ENCODE measurements at regions not wholly inside any gene's neighbourhood (a gene's known extent, or its start where the extent isn't known, plus 50 kb on each side); places are given as distances from the start of the nearest gene placed in this dataset.
A peak's percentile ranks its signal among the peaks of the same experiment; 100 is the strongest.
"Not testable (repeated sequence)": the region's sequence is repeated elsewhere in the genome, so short reads cannot be mapped to it uniquely, and the experiment has no call there.

DNA sequence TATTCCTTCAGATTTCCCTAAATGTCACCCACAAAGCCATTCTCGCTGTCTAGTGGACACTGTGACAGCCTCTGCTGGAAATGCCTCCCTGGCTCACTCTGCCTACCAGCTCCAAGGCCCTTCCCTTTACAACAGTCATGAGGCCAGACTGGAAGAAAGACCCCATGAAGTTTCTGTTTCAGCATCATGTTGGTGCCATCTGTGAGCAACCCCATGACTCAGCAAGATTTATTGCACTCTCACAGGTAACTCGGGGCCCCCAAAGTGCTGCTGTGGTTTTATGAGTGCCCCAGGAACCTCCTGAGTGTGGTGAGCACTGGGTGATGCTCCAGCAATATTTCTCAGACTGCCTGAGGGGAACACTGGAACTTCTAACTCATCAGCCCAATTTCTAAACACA, 218.6 kb downstream of the ZNF33B start:
- H3K4me3 ChIP-seq: no peak overlapping the region

DNA sequence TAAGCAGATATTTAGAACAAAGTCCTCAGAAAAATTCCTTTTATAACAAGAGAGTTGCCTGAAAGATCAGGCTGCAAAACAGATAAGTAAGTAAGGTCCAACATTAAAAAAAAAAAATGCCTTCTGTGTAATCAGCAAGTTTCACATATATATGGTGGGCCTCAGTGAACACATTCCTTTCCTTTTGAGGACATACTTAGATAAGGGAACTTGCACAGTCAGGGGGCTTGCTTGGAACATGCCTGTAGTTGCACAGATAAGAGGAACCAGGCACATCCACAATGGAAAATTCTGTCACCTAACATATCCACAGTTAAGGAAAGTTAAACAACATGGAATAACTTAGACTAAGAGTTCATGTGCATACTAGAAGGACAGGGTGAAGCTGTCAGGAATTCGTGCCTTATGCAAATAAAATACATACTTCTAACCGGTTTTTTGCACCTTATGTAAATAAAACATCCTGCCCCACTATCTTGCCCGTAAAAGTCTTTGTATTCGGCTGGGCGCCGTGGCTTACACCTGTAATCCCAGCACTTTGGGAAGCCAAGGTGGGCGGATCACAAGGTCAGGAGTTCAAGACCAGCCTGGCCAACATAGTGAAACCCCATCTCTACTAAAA, 257.3 kb downstream of the ZNF33B start:
- DNase-seq (ENCODE audit: extremely low spot score in 2 of 2): no peak
- Histone ChIP-seq H3K36me3 (no peaks in the 10 kb centered on the region), H3K4me3 (no peak overlapping the region), H3K27ac (no peak overlapping the region), H3K4me1 (no peaks in the 10 kb centered on the region), H3K9me3 (no peaks in the 10 kb centered on the region), H3K27me3 (no peaks in the 10 kb centered on the region)
- intact Hi-C loops (cut with DNase I): no loop called here
- no peak for TF ChIP-seq POLR2AphosphoS5 (IDR thresholded peaks at IDR 0.05; ENCODE audit: insufficient read depth in 1 of 2, low read depth in 1 of 2)
- TF ChIP-seq POLR2A (IDR thresholded peaks at IDR 0.05): no peak
- TF ChIP-seq, protein P1, sequence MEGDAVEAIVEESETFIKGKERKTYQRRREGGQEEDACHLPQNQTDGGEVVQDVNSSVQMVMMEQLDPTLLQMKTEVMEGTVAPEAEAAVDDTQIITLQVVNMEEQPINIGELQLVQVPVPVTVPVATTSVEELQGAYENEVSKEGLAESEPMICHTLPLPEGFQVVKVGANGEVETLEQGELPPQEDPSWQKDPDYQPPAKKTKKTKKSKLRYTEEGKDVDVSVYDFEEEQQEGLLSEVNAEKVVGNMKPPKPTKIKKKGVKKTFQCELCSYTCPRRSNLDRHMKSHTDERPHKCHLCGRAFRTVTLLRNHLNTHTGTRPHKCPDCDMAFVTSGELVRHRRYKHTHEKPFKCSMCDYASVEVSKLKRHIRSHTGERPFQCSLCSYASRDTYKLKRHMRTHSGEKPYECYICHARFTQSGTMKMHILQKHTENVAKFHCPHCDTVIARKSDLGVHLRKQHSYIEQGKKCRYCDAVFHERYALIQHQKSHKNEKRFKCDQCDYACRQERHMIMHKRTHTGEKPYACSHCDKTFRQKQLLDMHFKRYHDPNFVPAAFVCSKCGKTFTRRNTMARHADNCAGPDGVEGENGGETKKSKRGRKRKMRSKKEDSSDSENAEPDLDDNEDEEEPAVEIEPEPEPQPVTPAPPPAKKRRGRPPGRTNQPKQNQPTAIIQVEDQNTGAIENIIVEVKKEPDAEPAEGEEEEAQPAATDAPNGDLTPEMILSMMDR (IDR thresholded peaks at IDR 0.05): no peak

More for the DNA sequence above, 218.6 kb downstream of the ZNF33B start:
- intact Hi-C loops (cut with DNase I): no loop called here
- H3K9me3 ChIP-seq: no peaks in the 10 kb centered on the region
- no peaks in the 10 kb centered on the region for H3K36me3 ChIP-seq
- no peak for TF ChIP-seq POLR2AphosphoS5 (IDR thresholded peaks at IDR 0.05; ENCODE audit: insufficient read depth in 1 of 2, low read depth in 1 of 2)
- TF ChIP-seq, protein P1 (IDR thresholded peaks at IDR 0.05): no peak
- TF ChIP-seq POLR2A (IDR thresholded peaks at IDR 0.05): no peak
- no peaks in the 10 kb centered on the region for H3K27me3 ChIP-seq
- no peak for DNase-seq (ENCODE audit: extremely low spot score in 2 of 2)
- no peaks in the 10 kb centered on the region for H3K4me1 ChIP-seq
- no peak overlapping the region for H3K27ac ChIP-seq

- H3K9me3 ChIP-seq: no peaks in the 10 kb centered on the region
- peaks cover 4% of the 10 kb centered on the region for H3K4me1 ChIP-seq
- DNase-seq (ENCODE audit: extremely low spot score in 2 of 2): no peak
- no peaks in the 10 kb centered on the region for H3K36me3 ChIP-seq
- H3K27me3 ChIP-seq: no peaks in the 10 kb centered on the region
- peak overlapping the region; percentile 39 to 60 for H3K4me3 ChIP-seq
- TF ChIP-seq POLR2AphosphoS5 (IDR thresholded peaks at IDR 0.05; ENCODE audit: insufficient read depth in 1 of 2, low read depth in 1 of 2) (peak in 1 of 2 donors; percentile 78), POLR2A (IDR thresholded peaks at IDR 0.05) (no peak)
- TF ChIP-seq, protein P1 (IDR thresholded peaks at IDR 0.05): no peak
- H3K27ac ChIP-seq: peak overlapping the region; percentile 34
- intact Hi-C loops (cut with DNase I): no loop called here
Measured at GRCh38 chr10:42367532-42368230, 270.7 kb downstream of the ZNF33B start.

DNA sequence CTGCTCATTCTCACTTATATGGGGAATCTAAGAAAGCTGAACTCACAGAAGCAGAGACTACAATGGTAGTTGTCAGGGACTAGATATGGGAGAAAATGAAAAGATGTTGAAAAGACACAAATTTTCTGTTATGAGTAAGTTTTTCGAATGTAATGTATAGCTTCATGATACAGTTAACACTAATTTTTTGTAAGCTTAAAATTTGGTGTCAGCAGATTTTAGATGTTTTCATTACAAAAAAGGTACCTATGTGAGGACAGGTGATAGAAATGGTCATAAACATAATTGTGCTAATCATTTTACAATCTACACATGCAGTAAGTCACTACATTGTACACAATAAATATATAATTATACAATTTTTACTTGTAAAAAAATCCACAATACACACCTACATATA, 286.6 kb downstream of the ZNF33B start:
- peaks cover 0 to 11% of the 10 kb centered on the region in 2 donors for H3K36me3 ChIP-seq
- no peak overlapping the region for H3K4me3 ChIP-seq
- no peaks in the 10 kb centered on the region for H3K27me3 ChIP-seq
- DNase-seq (ENCODE audit: extremely low spot score in 2 of 2): no peak
- TF ChIP-seq POLR2AphosphoS5 (IDR thresholded peaks at IDR 0.05; ENCODE audit: insufficient read depth in 1 of 2, low read depth in 1 of 2) (no peak), POLR2A (IDR thresholded peaks at IDR 0.05) (no peak)
- TF ChIP-seq, protein P1 (IDR thresholded peaks at IDR 0.05): no peak
- H3K4me1 ChIP-seq: no peaks in the 10 kb centered on the region
- peaks cover 4% of the 10 kb centered on the region for H3K9me3 ChIP-seq
- no peak overlapping the region for H3K27ac ChIP-seq
- intact Hi-C loops (cut with DNase I): no loop called here

GRCh38 chr10:42336593-42337337, 301.6 kb downstream of the ZNF33B start:
- H3K4me3 ChIP-seq; DNase-seq (ENCODE audit: extremely low spot score in 2 of 2); intact Hi-C loops (cut with DNase I); H3K27ac ChIP-seq; H3K27me3 ChIP-seq; H3K4me1 ChIP-seq: not testable (repeated sequence)
- H3K36me3 ChIP-seq: peaks cover 0 to 14% of the 10 kb centered on the region in 2 donors
- peaks cover 62% of the 10 kb centered on the region for H3K9me3 ChIP-seq

GRCh38 chr10:42335653-42336296, 302.6 kb downstream of the ZNF33B start:
- Histone ChIP-seq H3K9me3 (peaks cover 60% of the 10 kb centered on the region), H3K36me3 (peaks cover 0 to 11% of the 10 kb centered on the region in 2 donors)
- H3K27ac ChIP-seq; H3K4me3 ChIP-seq; intact Hi-C loops (cut with DNase I); H3K4me1 ChIP-seq; DNase-seq (ENCODE audit: extremely low spot score in 2 of 2); H3K27me3 ChIP-seq: not testable (repeated sequence)

Measured in vagina (tissue), 2 donors.